PC-9 (cell line): ENCODE measurements at regions not wholly inside any gene's neighbourhood (a gene's known extent, or its start where the extent isn't known, plus 50 kb on each side); places are given as distances from the start of the nearest gene placed in this dataset.
A peak's percentile ranks its signal among the peaks of the same experiment; 100 is the strongest.

ENCODE experiments used
- BruUV-seq: library from RNA; stranded (reverse); fragments of 400-500 nt; replicated peaks from 2 replicates; lab custom pipeline; 2021; lab: Mats Ljungman, UMichigan
- CTCF ChIA-PET: fragments of 300-600 bp; sonication (Branson Sonifier 250); formaldehyde crosslinking; loops from one replicate; lab custom pipeline; 2022; ENCODE audit warnings: antibody characterized with exemption; lab: Charles Lee
- POLR2A ChIA-PET: fragments of 300-600 bp; sonication (Branson Sonifier 250); formaldehyde crosslinking; loops from one replicate; lab custom pipeline; 2022; ENCODE audit warnings: antibody characterized with exemption; ENCODE audit not compliant: unreplicated experiment; lab: Charles Lee
- DNase-seq, 2 experiments: peaks; one replicate each; pipeline versions ENCODE4 v3.0.0 to v3.0.0-alpha.2; 2015 to 2022; ENCODE audit warnings: mixed read lengths in 1 of 2
- H2AFZ ChIP-seq: fragments of 200-600 bp; sonication (generic); 2 replicates; pipeline ENCODE4 v1.8.1; 2017; ENCODE audit warnings: antibody characterized with exemption
- H3F3A ChIP-seq: fragments of 200-600 bp; sonication (generic); 2 replicates; pipeline ENCODE4 v1.8.1; 2017; ENCODE audit warnings: antibody characterized with exemption, mild to moderate bottlenecking, low read depth; ENCODE audit not compliant: insufficient read depth
- H3K27ac ChIP-seq: fragments of 200-600 bp; sonication (generic); 2 replicates; pipeline ENCODE4 v1.6.1; 2016; ENCODE audit warnings: mixed run types
- H3K27me3 ChIP-seq: fragments of 200-600 bp; sonication (generic); 2 replicates; pipeline ENCODE4 v1.6.1; 2016; ENCODE audit warnings: low read depth, mixed run types; ENCODE audit not compliant: insufficient read depth
- H3K36me3 ChIP-seq: fragments of 200-600 bp; sonication (generic); 2 replicates; pipeline ENCODE4 v1.6.1; 2016; ENCODE audit warnings: low read depth, mixed run types
- H3K4me1 ChIP-seq: fragments of 200-600 bp; sonication (generic); replicated peaks from 2 replicates; pipeline ENCODE4 v1.6.1; 2016; ENCODE audit warnings: mixed run types; ENCODE audit not compliant: insufficient read depth
- H3K4me2 ChIP-seq: fragments of 200-600 bp; sonication (generic); 2 replicates; pipeline ENCODE4 v1.6.1; 2017; ENCODE audit warnings: mixed run types
- H3K4me3 ChIP-seq: fragments of 200-600 bp; sonication (generic); 2 replicates; pipeline ENCODE4 v1.6.1; 2016; ENCODE audit warnings: mixed run types
- H3K79me2 ChIP-seq: fragments of 200-600 bp; sonication (generic); 2 replicates; pipeline ENCODE4 v1.6.1; 2017; ENCODE audit warnings: low read depth, mixed run types
- H3K9me2 ChIP-seq: fragments of 200-600 bp; sonication (generic); 2 replicates; pipeline ENCODE4 v1.8.1; 2017; ENCODE audit warnings: mild to moderate bottlenecking; ENCODE audit not compliant: insufficient read depth
- H3K9me3 ChIP-seq: fragments of 200-600 bp; sonication (generic); 2 replicates; pipeline ENCODE4 v1.8.1; 2016; ENCODE audit warnings: low read depth; ENCODE audit not compliant: insufficient read depth
- H4K20me1 ChIP-seq: fragments of 200-600 bp; sonication (generic); 2 replicates; pipeline ENCODE4 v1.8.1; 2017; ENCODE audit not compliant: insufficient read depth
- EZH2 ChIP-seq: fragments of 200-600 bp; sonication (generic); IDR thresholded peaks from 2 replicates; pipeline ENCODE4 v1.8.0; 2017; ENCODE audit warnings: antibody characterized with exemption, low read depth
- intact Hi-C: fragments of 100-400 bp; cut with micrococcal nuclease; formaldehyde crosslinking; loops from one replicate; pipeline ENCODE4 v1.10.0; 2022; ENCODE audit not compliant: unreplicated experiment
- TF ChIP-seq, protein P1 (sequence below): fragments of 200-600 bp; sonication (generic); conservative IDR thresholded peaks from 2 replicates; pipeline ENCODE4 v1.6.1; 2017; ENCODE audit warnings: mixed run types, antibody characterized with exemption, mild to moderate bottlenecking, moderate library complexity

DNA sequence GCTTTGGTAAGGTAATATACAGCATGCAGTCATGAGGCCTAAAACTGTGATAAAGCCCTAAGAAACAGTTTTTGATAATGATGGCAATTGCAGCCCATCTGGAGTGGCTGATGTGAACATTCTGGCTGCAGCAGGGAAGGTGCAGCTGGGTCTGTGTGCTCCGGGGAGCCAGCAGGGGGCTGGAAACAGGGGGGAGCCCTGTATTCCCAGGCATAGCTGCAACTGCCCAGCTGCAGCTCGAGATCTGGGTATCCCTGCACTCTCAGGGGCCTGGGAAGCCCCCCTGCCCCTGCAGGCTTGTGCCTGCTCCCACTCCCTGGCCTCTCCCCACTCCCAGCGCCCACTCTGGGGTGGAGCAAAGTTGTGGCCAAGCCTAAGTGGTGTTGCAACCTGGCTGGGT is 95.6 kb downstream of the RRAGB start:
- no peaks in the 10 kb centered on the region for H3F3A ChIP-seq
- H3K27me3 ChIP-seq, result no peaks in the 10 kb centered on the region
- no peak overlapping the region for H3K4me2 ChIP-seq
- CTCF ChIA-PET, result no interaction called here
- peaks cover 13% of the 10 kb centered on the region for H3K4me1 ChIP-seq
- H3K9me2 ChIP-seq, result no peaks in the 10 kb centered on the region
- H2AFZ ChIP-seq, result no peak overlapping the region
- no peak overlapping the region for H3K27ac ChIP-seq
- no peaks in the 10 kb centered on the region for H3K36me3 ChIP-seq
- intact Hi-C loops, result loop anchor here (10.0 kb wide), 1 partner anchor 212 kb away; no protein-coding TSS in a partner anchor
- no peak overlapping the region for H3K4me3 ChIP-seq
- DNase-seq, result no peak
- no peaks in the 10 kb centered on the region for H4K20me1 ChIP-seq
- BruUV-seq, result no TSS peak
- POLR2A ChIA-PET, result no interaction called here
- no peak for TF ChIP-seq EZH2
- TF ChIP-seq, protein P1, sequence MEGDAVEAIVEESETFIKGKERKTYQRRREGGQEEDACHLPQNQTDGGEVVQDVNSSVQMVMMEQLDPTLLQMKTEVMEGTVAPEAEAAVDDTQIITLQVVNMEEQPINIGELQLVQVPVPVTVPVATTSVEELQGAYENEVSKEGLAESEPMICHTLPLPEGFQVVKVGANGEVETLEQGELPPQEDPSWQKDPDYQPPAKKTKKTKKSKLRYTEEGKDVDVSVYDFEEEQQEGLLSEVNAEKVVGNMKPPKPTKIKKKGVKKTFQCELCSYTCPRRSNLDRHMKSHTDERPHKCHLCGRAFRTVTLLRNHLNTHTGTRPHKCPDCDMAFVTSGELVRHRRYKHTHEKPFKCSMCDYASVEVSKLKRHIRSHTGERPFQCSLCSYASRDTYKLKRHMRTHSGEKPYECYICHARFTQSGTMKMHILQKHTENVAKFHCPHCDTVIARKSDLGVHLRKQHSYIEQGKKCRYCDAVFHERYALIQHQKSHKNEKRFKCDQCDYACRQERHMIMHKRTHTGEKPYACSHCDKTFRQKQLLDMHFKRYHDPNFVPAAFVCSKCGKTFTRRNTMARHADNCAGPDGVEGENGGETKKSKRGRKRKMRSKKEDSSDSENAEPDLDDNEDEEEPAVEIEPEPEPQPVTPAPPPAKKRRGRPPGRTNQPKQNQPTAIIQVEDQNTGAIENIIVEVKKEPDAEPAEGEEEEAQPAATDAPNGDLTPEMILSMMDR, result no peak
- no peaks in the 10 kb centered on the region for H3K79me2 ChIP-seq
- no peaks in the 10 kb centered on the region for H3K9me3 ChIP-seq

DNA sequence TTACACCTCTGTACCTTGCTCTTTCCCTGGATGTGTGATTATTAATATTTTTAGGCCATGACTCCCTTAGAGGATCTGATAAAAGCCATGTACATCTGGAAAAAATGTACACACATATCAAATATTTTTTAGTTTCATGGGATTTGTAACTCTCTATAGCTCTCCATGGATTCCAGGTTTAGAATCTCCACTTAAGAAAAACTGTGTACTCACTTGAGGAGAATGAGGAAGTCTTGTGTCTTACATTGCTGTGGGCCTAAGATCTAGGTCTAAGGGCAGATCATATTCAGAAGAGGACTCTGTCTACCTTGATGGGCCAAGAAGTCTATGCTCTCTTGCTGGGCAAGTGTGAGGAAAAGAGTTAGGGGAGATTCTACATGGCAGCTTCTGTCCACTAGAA is 98.0 kb downstream of the RRAGB start:
- peak in 1 of 2 experiments; percentile 53 for DNase-seq
- POLR2A ChIA-PET, result no interaction called here

DNA sequence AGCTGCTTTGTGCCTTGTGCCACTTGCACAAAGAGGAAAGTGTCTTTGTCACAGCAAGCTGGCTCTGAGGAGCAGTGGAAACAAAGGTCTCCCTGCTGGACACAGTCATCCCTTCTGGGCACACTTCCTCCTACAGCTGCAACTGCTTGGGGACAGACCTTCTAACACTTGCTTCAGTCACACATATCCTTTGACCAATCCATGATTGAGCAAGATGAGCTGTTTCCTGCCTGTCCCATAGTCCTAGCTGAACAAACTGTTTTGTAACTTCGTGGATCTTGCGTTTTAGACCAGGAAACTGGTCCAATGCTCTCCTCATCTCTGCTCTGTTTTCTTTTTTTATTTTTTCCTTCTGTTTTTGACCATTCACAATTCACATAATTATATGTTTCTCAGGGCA is 98.5 kb downstream of the RRAGB start:
- peak overlapping the region; percentile 49 for H3K27ac ChIP-seq
- peak overlapping the region; percentile 70; the same call in 1 of the 2 replicates for H2AFZ ChIP-seq
- no peaks in the 10 kb centered on the region for H3K79me2 ChIP-seq
- no TSS peak for BruUV-seq
- ChIA-PET CTCF (no interaction called here), POLR2A (no interaction called here)
- no peaks in the 10 kb centered on the region for H4K20me1 ChIP-seq
- peak overlapping the region; percentile 34 for H3K4me2 ChIP-seq
- DNase-seq, result no peak
- no peaks in the 10 kb centered on the region for H3K9me3 ChIP-seq
- no peaks in the 10 kb centered on the region for H3K27me3 ChIP-seq
- no peaks in the 10 kb centered on the region for H3F3A ChIP-seq
- TF ChIP-seq, protein P1, result no peak
- TF ChIP-seq EZH2, result no peak
- peaks cover 26% of the 10 kb centered on the region for H3K4me1 ChIP-seq
- no peaks in the 10 kb centered on the region for H3K36me3 ChIP-seq
- H3K4me3 ChIP-seq, result no peak overlapping the region
- H3K9me2 ChIP-seq, result no peaks in the 10 kb centered on the region
- intact Hi-C loops, result loop anchor here (10.0 kb wide), 1 partner anchor 209 kb away; no protein-coding TSS in a partner anchor

More for the DNA sequence above, 98.0 kb downstream of the RRAGB start:
- Histone ChIP-seq H3K27me3 (no peaks in the 10 kb centered on the region), H3K4me1 (peaks cover 26% of the 10 kb centered on the region), H3K4me3 (no peak overlapping the region), H3K9me2 (no peaks in the 10 kb centered on the region), H3K79me2 (no peaks in the 10 kb centered on the region), H3K36me3 (no peaks in the 10 kb centered on the region), H3K9me3 (no peaks in the 10 kb centered on the region), H3F3A (no peaks in the 10 kb centered on the region), H3K27ac (peak overlapping the region; percentile 49), H2AFZ (peak overlapping the region; percentile 70; the same call in 1 of the 2 replicates), H4K20me1 (no peaks in the 10 kb centered on the region), H3K4me2 (peak overlapping the region; percentile 34)
- intact Hi-C loops, result loop anchor here (10.0 kb wide), 1 partner anchor 209 kb away; no protein-coding TSS in a partner anchor
- TF ChIP-seq, protein P1, result no peak
- TF ChIP-seq EZH2, result no peak
- BruUV-seq, result no TSS peak
- CTCF ChIA-PET, result no interaction called here
